ENCODE measurements at regions not wholly inside any gene's neighbourhood (a gene's known extent, or its start where the extent isn't known, plus 50 kb on each side); places are given as distances from the start of the nearest gene placed in this dataset.
"Not testable (repeated sequence)": the region's sequence is repeated elsewhere in the genome, so short reads cannot be mapped to it uniquely, and the experiment has no call there.

DNA sequence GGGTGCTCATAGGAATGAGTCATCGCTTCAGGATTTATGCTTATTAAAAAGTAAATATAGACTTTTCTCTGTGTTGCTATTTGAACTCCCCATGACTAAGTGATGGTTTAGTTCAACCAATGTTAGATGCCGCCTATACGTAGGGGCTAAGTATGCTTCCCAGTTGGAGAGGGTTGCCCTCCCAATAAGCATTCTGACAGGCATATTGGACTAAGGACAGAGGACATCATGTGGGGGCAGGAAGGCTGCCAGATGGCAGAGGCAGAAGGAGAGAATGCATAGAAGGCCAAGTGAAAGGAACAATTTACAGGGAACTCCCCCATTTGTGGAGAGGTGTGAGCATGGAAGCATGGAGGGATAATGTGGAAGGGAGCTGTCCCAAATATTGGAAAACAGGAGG is 318.4 kb upstream of the OBI1 start:
- DNase-seq, result no peak

GRCh38 chr13:78976696-78977095 is 317.7 kb upstream of the OBI1 start:
- no peak for DNase-seq

DNA sequence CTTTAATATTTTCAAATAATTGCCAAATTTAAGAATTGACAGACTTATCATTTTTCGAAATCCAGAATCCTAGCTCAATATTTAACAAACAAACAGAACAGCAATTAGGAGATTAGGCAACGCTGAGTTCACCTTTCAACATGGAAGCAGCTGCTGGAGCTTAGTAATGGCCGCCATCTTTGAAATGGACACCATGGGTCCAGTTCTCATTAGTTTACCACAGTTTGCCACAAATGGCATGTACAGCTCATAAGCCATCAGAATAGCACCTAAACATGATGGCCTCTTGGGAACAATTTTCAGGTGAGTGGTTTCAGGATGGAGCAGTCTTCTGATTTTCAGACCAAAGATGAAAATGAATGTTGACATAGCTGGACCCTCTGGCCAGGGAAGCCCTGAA is 313.6 kb upstream of the OBI1 start:
- DNase-seq, result no peak

- DNase-seq, result no peak
Observed at GRCh38 chr13:78971355-78972025, 312.5 kb upstream of the OBI1 start.

DNA sequence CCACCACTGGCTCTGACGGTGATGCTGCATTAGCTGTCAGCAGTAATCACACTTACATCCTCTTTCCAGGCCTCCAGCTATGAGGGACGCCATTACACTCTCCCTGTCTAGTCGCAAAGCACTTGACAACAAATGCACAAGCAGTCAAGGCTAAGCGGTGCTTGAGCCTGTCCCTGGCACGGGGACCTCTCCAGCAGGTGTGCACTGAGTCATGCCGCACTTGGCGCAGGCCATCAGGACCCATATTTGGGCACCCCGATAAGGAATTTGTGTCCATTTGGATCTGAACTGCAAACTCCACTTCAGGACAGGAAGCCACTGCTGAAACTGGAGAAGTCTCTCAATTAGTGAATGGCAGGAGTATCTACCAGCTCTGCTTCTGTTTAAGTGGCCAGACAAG is 301.9 kb upstream of the OBI1 start:
- DNase-seq, result peak; percentile 13

DNA sequence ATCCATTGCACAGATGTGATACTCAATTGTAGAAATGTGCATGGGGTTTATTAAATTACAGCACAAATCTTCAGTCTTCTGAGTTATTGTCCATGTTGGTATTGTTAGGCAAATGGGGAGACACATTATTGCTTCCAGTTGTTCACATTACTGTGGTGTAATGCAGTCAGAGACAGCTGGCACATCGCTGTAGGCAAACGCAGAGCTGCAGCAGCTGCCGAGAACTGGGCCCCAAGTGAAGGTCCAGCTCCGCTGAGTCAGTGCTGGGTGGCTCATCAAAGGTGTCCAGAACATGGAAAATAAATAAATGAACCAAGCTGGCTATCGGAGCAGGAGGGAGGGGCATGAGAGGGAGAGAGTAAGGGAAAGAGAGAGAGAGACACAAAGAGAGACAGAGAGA is 299.1 kb upstream of the OBI1 start:
- DNase-seq, result no peak

DNA sequence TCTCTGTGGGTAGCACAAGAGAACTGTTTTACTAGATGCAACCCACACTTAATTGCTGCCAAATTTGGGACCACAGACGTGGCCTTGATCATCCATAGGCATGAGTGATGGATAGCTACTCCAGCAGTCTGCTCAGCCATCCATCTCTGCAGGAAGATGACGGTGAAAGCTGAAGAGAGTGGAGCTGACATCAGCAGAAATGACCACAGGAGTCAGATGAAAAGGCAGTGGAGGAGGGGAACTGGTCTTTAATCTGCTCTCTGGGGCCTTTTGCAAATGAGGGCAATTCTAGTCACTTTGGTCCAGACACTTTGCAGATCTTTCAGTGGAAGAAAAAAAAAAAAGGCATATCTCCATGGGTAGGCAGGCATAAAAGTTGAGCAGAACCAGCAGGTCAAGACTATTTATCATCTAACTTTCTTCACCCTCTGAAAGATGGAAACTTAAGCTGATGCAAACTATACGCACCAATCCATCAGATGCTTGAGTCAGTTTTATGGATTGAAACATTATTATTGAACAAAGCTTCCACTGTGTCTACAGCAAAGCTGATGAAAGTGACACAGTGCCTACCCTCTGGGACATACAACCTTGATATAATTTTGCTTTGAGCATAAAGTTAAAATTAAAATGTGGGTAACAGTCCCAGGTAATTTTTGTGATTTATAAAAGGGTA is 281.6 kb upstream of the OBI1 start:
- no peak for DNase-seq

DNA sequence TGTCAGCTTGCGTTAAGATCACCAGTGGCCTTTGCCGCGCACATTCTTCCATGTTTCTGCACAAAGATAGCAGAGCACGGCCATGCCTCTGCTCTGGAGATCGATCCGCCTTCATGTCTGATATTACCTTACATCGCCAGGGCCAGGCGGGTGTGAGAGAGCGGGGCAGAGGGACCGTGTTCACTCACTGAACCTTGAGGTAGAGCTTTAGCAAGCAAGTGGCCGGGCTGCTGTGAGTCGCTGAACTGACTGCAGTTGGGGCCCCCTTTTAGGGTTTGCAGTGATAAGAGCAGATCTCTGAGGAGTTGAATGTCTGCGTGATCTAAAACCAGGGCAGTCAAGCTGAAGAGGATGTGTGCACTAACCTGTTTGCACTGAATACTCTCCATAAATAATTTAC is 275.4 kb upstream of the OBI1 start:
- no peak for DNase-seq

DNA sequence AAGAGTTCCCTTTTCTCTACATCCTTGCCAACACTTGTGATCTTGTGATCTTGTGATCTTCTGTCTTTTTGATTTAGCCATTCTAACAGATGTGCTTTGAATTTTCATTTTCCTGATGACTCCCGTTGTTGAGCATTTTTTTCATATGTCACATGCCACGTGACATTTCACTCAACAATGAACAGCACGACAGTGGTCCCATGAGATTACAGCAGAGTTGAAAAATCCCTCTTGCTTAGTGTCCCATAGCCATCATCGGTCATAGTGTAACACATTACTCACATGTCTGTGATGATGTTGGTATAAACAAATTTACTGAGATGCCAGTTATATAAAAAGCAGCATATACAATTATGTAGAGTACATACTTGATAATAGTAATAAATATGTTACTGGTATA is 256.1 kb upstream of the OBI1 start:
- no peak for DNase-seq

- DNase-seq, result no peak
Observed at GRCh38 chr13:78913656-78914055, 254.7 kb upstream of the OBI1 start.

DNA sequence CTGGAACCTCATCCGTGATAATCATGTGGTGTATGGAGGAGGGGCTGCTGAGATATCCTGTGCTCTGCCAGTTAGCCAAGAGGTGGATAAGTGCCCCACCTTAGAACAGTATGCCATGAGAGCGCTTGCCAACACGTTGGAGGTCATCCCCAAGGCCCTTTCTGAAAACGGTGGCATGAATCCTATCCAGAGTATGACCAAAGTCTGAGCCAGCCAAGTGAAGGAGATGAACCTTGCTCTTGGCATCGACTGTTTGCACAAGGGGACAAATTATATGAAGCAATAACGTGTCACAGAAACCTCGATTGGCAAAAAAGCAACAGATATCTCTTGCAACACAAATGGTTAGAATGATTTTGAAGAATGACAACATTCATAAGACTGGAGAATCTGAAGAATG is 251.2 kb upstream of the OBI1 start:
- no peak for DNase-seq

DNA sequence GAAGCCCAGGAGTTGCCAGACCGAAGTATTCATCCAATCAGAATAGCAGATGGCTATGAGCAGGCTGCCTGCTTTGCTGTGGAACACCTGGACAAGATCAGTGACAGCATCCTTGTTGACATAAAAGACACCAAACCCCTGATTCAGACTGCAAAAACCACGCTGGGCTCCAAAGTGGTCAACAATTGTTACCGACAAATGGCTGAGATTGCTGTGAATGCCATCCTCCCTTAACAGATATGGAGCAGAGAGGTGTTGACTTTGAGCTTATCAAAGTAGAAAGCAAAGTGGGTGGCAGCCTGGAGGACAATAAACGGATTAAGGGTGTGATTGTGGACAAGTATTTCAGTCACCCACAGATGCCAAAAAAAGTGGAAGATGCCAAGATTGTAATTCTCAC is 250.3 kb upstream of the OBI1 start:
- no peak for DNase-seq

- DNase-seq, result no peak
Observed at GRCh38 chr13:78907006-78907405, 248.1 kb upstream of the OBI1 start.

GRCh38 chr13:78897200-78897599 is 238.2 kb upstream of the OBI1 start:
- no peak for DNase-seq

DNA sequence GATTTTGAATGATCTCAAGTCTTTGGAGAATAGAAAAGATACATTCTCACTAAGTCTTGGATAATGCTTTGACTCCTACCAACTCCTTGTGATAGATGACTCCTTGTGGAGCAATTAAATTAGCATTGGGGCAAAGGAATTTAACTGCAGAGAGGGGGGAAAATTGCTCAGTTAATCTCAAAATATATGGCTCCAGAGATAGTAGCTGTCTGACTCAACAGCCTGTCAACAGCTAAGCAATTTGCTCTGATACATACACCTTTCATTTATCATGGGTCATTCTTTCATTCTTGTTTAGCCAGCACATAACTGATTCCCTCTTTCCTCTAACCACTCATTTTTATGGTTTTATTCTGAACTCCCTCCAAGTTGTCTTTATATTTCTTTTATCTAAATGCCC is 225.6 kb upstream of the OBI1 start:
- DNase-seq, result no peak

DNA sequence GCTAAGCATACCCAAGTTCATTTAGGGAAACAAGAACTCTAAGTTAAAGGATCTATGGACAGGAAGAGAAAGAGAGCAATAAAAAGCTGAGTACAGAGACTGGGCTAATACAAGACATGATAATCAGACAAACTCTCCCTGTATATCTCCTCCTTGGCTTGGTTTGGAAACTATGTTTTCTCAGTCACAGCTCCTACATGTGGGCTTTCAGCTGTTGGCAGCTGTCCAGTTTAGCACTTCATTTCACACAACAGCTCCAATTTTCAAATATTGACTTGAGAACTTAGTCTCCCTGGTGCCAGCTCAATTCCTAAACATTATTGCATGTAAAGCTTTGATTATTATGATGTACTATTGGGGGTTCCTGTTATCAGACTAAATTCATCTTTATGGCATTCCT is 222.8 kb upstream of the OBI1 start:
- peak; percentile 96 for DNase-seq

DNA sequence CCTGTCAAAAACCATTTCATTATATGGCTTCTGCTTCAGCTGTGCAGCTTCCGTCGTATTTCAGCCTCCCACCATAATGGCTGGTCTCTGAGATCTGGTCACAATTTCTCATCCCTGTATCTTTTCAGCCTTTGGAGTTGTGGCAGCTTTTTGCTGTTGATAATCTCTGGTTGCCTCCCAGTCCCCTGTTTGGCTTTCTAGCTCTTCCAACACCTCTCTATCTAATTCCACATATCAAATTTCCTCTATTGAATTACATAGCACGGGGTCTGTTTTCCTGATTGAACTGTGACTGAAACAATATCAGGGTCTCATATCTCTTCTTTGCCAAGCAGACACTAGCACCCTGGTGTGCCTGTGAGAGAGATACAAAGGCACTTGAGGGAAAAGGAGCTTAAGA is 222.1 kb upstream of the OBI1 start:
- DNase-seq, result peak; percentile 91

GRCh38 chr13:78876915-78877549 is 218.1 kb upstream of the OBI1 start:
- no peak for DNase-seq

DNA sequence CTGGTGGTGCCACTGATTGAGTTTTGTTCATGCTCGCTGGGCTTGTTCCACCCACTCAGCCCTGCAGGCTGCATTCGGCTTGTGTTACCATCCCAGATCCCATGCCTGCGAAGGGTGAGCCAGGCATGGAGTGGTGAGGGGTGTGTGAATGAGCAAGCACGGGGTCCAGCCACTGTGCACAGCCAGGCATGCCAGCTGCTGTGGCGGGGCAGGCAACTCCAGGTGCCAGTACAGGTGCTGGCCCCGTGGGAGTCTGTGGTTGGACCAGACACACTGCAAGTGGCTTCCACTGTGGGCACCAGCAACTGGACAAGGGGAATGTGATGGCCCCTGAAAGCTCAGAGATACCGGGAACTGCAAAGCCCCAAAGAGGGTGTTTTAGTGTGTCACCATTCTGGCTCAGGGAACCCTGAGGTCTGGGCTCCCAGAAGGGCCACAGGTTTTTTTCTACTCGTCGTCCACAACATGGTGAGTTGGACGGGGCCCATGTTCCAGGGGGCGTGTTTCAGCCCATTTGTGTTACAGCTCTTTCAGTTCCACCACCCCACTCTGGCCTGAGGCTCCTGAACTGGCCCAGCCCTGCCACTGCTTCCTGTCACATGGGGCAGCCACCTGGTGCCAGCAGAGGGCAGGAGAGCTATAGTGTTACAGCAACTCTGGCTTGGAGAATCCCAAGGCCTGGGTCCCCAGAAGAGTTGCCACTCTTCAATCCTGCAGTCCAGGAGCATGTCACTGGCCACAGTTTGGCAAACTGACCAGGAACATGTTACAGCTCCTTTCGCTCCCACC is 217.0 kb upstream of the OBI1 start:
- no peak for DNase-seq

- no peak for DNase-seq
Observed at GRCh38 chr13:78868991-78869390, 210.0 kb upstream of the OBI1 start.

DNA sequence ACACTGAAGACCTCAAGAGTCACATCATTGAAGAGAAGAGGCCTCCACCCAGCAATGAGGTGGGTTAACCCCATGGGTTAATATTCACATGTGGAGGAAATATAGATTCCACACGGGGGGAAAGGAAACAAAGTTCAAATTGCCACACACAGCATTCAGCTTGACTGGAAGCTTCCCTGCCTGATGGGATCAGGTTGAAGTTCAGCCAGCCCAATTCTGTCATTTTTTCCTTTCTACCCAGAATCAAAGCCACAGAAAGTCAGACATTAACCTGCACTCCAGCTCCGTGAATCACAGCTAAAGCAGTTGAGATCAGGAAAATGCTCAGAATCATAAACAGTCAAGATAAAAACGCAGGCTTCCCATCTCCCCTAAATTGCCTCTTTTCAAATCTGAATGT is 208.7 kb upstream of the OBI1 start:
- no peak for DNase-seq

- DNase-seq, result not testable (repeated sequence)
Observed at GRCh38 chr13:78866076-78866475, 207.1 kb upstream of the OBI1 start.

DNA sequence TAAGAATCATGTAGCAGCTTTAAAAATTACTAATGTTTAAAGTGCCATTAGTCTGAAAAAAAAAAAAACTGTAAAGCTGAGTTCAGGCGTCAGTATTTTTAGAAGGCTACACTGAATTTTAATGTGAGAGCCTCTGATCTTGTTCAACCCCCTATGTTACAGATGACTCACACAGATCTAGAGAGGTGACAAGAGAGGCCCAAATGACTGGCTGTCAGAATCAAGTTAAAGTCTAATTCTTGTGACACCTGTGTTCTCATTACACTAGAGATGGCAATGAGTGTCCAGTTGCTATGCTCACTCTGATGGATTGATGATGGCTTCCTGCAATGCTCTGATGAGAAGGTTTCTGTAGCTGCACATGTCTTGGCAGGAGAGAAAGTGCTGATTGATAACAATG is 203.5 kb upstream of the OBI1 start:
- DNase-seq, result no peak

GRCh38 chr13:78852709-78853108 is 193.8 kb upstream of the OBI1 start:
- DNase-seq, result no peak
